ENCODE measurements at regions not wholly inside any gene's neighbourhood (a gene's known extent, or its start where the extent isn't known, plus 50 kb on each side); places are given as distances from the start of the nearest gene placed in this dataset.

GRCh38 chr5:174376726-174377373, 331.3 kb downstream of the NSG2 start:
- intact Hi-C loops (cut with DNase I) = no loop called here

GRCh38 chr5:174378121-174378874, 332.8 kb downstream of the NSG2 start:
- no peaks in the 10 kb centered on the region for H3K27me3 ChIP-seq (ENCODE audit: insufficient read depth in 3 of 3, low read length in 2 of 3)
- WGBS, 3 donors = 64 to 70% (median 66%) methylated on average over 4 of the region's 4 CpGs
- TF ChIP-seq CTCF (IDR thresholded peaks at IDR 0.05) = no peak
- ATAC-seq (no peak), DNase-seq (no peak)
- intact Hi-C loops (cut with DNase I) = no loop called here
- H3K27ac ChIP-seq = no peak overlapping the region
- H3K36me3 ChIP-seq (ENCODE audit: insufficient read depth in 1 of 2, low read depth in 1 of 2) = no peaks in the 10 kb centered on the region
- H3K4me1 ChIP-seq = no peaks in the 10 kb centered on the region
- H3K4me3 ChIP-seq = no peak overlapping the region
- H3K9me3 ChIP-seq = no peaks in the 10 kb centered on the region

More at GRCh38 chr5:174376726-174377373, 331.3 kb downstream of the NSG2 start:
- Histone ChIP-seq H3K4me3 (no peak overlapping the region), H3K27ac (no peak overlapping the region), H3K36me3 (ENCODE audit: insufficient read depth in 1 of 2, low read depth in 1 of 2) (no peaks in the 10 kb centered on the region), H3K27me3 (ENCODE audit: insufficient read depth in 3 of 3, low read length in 2 of 3) (no peaks in the 10 kb centered on the region), H3K4me1 (no peaks in the 10 kb centered on the region), H3K9me3 (no peaks in the 10 kb centered on the region)
- no peak for TF ChIP-seq CTCF (IDR thresholded peaks at IDR 0.05)
- WGBS, 3 donors = 74 to 87% (median 83%) methylated on average over 6 of the region's 6 CpGs
- DNase-seq (no peak), ATAC-seq (no peak)

- Histone ChIP-seq H3K27ac (no peak overlapping the region), H3K36me3 (ENCODE audit: insufficient read depth in 1 of 2, low read depth in 1 of 2) (no peaks in the 10 kb centered on the region), H3K4me3 (no peak overlapping the region), H3K9me3 (no peaks in the 10 kb centered on the region), H3K4me1 (no peaks in the 10 kb centered on the region), H3K27me3 (ENCODE audit: insufficient read depth in 3 of 3, low read length in 2 of 3) (peaks cover 0 to 4% (median 0%) of the 10 kb centered on the region in 3 donors)
- DNase-seq (no peak), ATAC-seq (no peak)
- WGBS, 3 donors = 75 to 91% (median 88%) methylated on average over 2 of the region's 2 CpGs
- intact Hi-C loops (cut with DNase I) = no loop called here
- no peak for TF ChIP-seq CTCF (IDR thresholded peaks at IDR 0.05)
Observed at GRCh38 chr5:174380311-174380710, 334.8 kb downstream of the NSG2 start.

- WGBS, 3 donors = 65 to 76% (median 69%) methylated on average over 4 of the region's 4 CpGs
- no peak for ATAC-seq
- Histone ChIP-seq H3K36me3 (ENCODE audit: insufficient read depth in 1 of 2, low read depth in 1 of 2) (no peaks in the 10 kb centered on the region), H3K4me3 (no peak overlapping the region), H3K27me3 (ENCODE audit: insufficient read depth in 3 of 3, low read length in 2 of 3) (peaks cover 0 to 13% (median 0%) of the 10 kb centered on the region in 3 donors), H3K9me3 (no peaks in the 10 kb centered on the region), H3K4me1 (no peaks in the 10 kb centered on the region), H3K27ac (no peak overlapping the region)
- no peak for DNase-seq
- intact Hi-C loops (cut with DNase I) = no loop called here
- no peak for TF ChIP-seq CTCF (IDR thresholded peaks at IDR 0.05)
Observed at GRCh38 chr5:174381241-174381640, 335.7 kb downstream of the NSG2 start.

Measured in psoas muscle (tissue), 7 donors.